ENCODE measurements at regions not wholly inside any gene's neighbourhood (a gene's known extent, or its start where the extent isn't known, plus 50 kb on each side); places are given as distances from the start of the nearest gene placed in this dataset.

DNA sequence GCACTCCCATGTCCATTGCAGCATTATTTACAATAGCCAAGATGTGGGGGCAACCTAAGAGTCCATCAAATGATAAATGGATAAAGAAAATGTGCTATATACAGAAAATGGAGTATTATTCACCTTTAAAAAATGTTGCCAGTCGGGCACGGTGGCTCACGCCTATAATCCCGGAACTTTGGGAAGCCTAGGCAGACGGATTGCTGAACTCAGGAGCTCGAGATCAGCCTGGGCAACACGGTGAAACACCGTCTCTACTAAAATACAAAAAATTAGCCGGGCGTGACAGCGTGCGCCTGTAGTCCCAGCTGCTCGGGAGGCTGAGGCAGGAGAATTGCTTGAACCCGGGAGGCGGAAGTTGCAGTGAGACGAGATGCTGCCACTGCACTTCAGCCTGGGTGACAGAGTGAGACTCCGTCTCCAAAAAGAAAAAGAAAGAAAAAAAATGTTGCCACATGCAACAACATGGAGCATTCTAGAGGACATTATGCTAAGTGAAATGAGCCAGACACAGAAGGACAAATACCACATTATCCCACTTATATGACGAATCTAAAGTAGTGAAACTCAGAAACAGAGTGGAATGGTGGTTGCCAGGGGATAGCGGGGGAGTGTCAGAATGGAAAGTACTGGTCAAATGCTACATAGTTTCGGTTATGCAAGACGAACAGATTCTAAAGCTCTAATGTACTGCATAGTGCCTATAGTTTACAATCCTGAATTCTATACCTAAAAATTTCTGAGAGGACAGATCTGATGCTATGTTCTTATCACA is 1385.6 kb upstream of the TMEFF2 start:
- Histone ChIP-seq H3K4me3 (ENCODE audit: low read depth, low read length) (no peak overlapping the region), H3K9me3 (0 out of 2 replicates have a peak, but pooled peaks cover 4% of the 10 kb centered on the region), H3K36me3 (ENCODE audit: control insufficient read depth, insufficient read depth, low read length) (no peaks in the 10 kb centered on the region), H3K4me1 (peaks cover 9% of the 10 kb centered on the region; the same call in 1 of the 2 replicates), H3K27me3 (replicated peaks; ENCODE audit: control insufficient read depth, insufficient read depth, low read length) (no peaks in the 10 kb centered on the region)
- Mint-ChIP-seq H3K36me3 (ENCODE audit: insufficient read depth, unreplicated experiment) (no peaks in the 10 kb centered on the region), H3K4me1 (ENCODE audit: low read depth, unreplicated experiment) (peaks cover 14% of the 10 kb centered on the region), H3K27ac (ENCODE audit: unreplicated experiment) (no peak overlapping the region), H3K27me3 (ENCODE audit: insufficient read depth, unreplicated experiment) (no peaks in the 10 kb centered on the region), H3K9me3 (ENCODE audit: unreplicated experiment) (peaks cover 11% of the 10 kb centered on the region), H3K4me3 (ENCODE audit: unreplicated experiment) (no peak overlapping the region)
- no peak for DNase-seq
- intact Hi-C loops (cut with micrococcal nuclease; ENCODE audit: unreplicated experiment): loop anchor here (5.0 kb wide), 1 partner anchor 208 kb away; no protein-coding TSS in a partner anchor
- ChIA-PET POLR2A (no interaction called here), CTCF (no interaction called here)
- no peak for TF ChIP-seq CTCF (IDR thresholded peaks at IDR 0.05; ENCODE audit: insufficient read depth in 1 of 2, low read depth in 1 of 2, low read length in 1 of 2, severe bottlenecking in 1 of 2, unreplicated experiment in 1 of 2)
- no TSS peak for BruUV-seq (replicated peaks)

- no peak overlapping the region for H3K4me3 ChIP-seq (ENCODE audit: low read depth, low read length)
- DNase-seq: no peak
- Mint-ChIP-seq H3K4me3 (ENCODE audit: unreplicated experiment) (no peak overlapping the region), H3K9me3 (ENCODE audit: unreplicated experiment) (no peaks in the 10 kb centered on the region), H3K27me3 (ENCODE audit: insufficient read depth, unreplicated experiment) (no peaks in the 10 kb centered on the region), H3K27ac (ENCODE audit: unreplicated experiment) (no peak overlapping the region), H3K4me1 (ENCODE audit: low read depth, unreplicated experiment) (no peaks in the 10 kb centered on the region), H3K36me3 (ENCODE audit: insufficient read depth, unreplicated experiment) (no peaks in the 10 kb centered on the region)
- POLR2A ChIA-PET: no interaction called here
- no TSS peak for BruUV-seq (replicated peaks)
- TF ChIP-seq CTCF (IDR thresholded peaks at IDR 0.05; ENCODE audit: insufficient read depth in 1 of 2, low read depth in 1 of 2, low read length in 1 of 2, severe bottlenecking in 1 of 2, unreplicated experiment in 1 of 2): no peak
- CTCF ChIA-PET: no interaction called here
- H3K4me1 ChIP-seq: no peaks in the 10 kb centered on the region
- H3K27me3 ChIP-seq (replicated peaks; ENCODE audit: control insufficient read depth, insufficient read depth, low read length): no peaks in the 10 kb centered on the region
- no peaks in the 10 kb centered on the region for H3K9me3 ChIP-seq
- H3K36me3 ChIP-seq (ENCODE audit: control insufficient read depth, insufficient read depth, low read length): no peaks in the 10 kb centered on the region
- intact Hi-C loops (cut with micrococcal nuclease; ENCODE audit: unreplicated experiment): no loop called here
These were observed 1372.2 kb upstream of the TMEFF2 start for GRCh38 chr2:193566886-193567285.

DNA sequence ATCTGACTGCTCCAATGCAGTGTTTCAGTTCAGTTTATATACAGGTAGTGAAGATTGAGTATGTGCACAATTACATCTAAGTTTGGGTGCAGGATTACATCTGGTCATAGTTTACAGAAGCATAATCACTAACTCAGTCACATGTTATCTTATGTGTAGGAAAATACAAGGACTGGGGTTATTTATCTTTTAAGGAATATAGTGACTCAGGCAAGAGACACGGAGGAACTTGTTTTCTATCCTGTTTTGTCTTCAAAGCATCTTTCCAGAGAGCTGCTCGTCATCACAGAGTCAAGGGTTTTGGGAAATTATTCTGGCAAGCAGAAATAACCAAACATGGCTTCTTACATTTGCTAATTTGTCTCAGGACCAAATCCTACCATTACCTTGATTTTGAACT is 1371.5 kb upstream of the TMEFF2 start:
- Histone ChIP-seq H3K36me3 (ENCODE audit: control insufficient read depth, insufficient read depth, low read length) (no peaks in the 10 kb centered on the region), H3K4me3 (ENCODE audit: low read depth, low read length) (no peak overlapping the region), H3K9me3 (no peaks in the 10 kb centered on the region), H3K4me1 (no peaks in the 10 kb centered on the region), H3K27me3 (replicated peaks; ENCODE audit: control insufficient read depth, insufficient read depth, low read length) (no peaks in the 10 kb centered on the region)
- H3K27ac Mint-ChIP-seq (ENCODE audit: unreplicated experiment): no peak overlapping the region
- intact Hi-C loops (cut with micrococcal nuclease; ENCODE audit: unreplicated experiment): no loop called here
- BruUV-seq (replicated peaks): no TSS peak
- H3K9me3 Mint-ChIP-seq (ENCODE audit: unreplicated experiment): no peaks in the 10 kb centered on the region
- H3K36me3 Mint-ChIP-seq (ENCODE audit: insufficient read depth, unreplicated experiment): no peaks in the 10 kb centered on the region
- no peaks in the 10 kb centered on the region for H3K27me3 Mint-ChIP-seq (ENCODE audit: insufficient read depth, unreplicated experiment)
- no peak overlapping the region for H3K4me3 Mint-ChIP-seq (ENCODE audit: unreplicated experiment)
- POLR2A ChIA-PET: no interaction called here
- no peak for DNase-seq
- H3K4me1 Mint-ChIP-seq (ENCODE audit: low read depth, unreplicated experiment): no peaks in the 10 kb centered on the region
- TF ChIP-seq CTCF (IDR thresholded peaks at IDR 0.05; ENCODE audit: insufficient read depth in 1 of 2, low read depth in 1 of 2, low read length in 1 of 2, severe bottlenecking in 1 of 2, unreplicated experiment in 1 of 2): no peak
- CTCF ChIA-PET: no interaction called here
